Stimulated activated CD4-positive, alpha-beta T cell treated with anti-CD3 and anti-CD28 coated beads, Interleukin-1b, Interleukin-23, amount 100 ng/mL, for 24 hours (primary cell): ENCODE measurements at regions not wholly inside any gene's neighbourhood (a gene's known extent, or its start where the extent isn't known, plus 50 kb on each side); places are given as distances from the start of the nearest gene placed in this dataset.
"Not testable (repeated sequence)": the region's sequence is repeated elsewhere in the genome, so short reads cannot be mapped to it uniquely, and the experiment has no call there.

Source experiments
- DNase-seq, 4 experiments: peaks; one replicate each; pipeline ENCODE4 v3.0.0-alpha.2; 2020; ENCODE audit warnings: low read depth in 4 of 4, low spot score in 1 of 4

- DNase-seq, result not testable (repeated sequence)
These were observed 217.2 kb downstream of the SEC23IP start for GRCh38 chr10:120109725-120110124.

GRCh38 chr10:120110196-120110595 is 217.7 kb downstream of the SEC23IP start:
- no peak for DNase-seq

- DNase-seq, result no peak
These were observed 219.1 kb downstream of the SEC23IP start for GRCh38 chr10:120111628-120112027.

- no peak for DNase-seq
These were observed 220.3 kb downstream of the SEC23IP start for GRCh38 chr10:120112809-120113208.

GRCh38 chr10:120115959-120116358 is 223.4 kb downstream of the SEC23IP start:
- no peak for DNase-seq

GRCh38 chr10:120121768-120122167 is 229.2 kb downstream of the SEC23IP start:
- DNase-seq, result no peak

GRCh38 chr10:120131183-120131582 is 238.7 kb downstream of the SEC23IP start:
- no peak for DNase-seq

- DNase-seq, result no peak
These were observed 240.3 kb downstream of the SEC23IP start for GRCh38 chr10:120132811-120133210.

- DNase-seq, result no peak
These were observed 246.2 kb downstream of the SEC23IP start for GRCh38 chr10:120138689-120139088.

GRCh38 chr10:120145107-120145506 is 252.6 kb downstream of the SEC23IP start:
- no peak for DNase-seq

GRCh38 chr10:120156614-120157274 is 264.2 kb downstream of the SEC23IP start:
- DNase-seq, result no peak

- no peak for DNase-seq
These were observed 268.6 kb downstream of the SEC23IP start for GRCh38 chr10:120161111-120161510.

GRCh38 chr10:120162471-120162870 is 269.9 kb downstream of the SEC23IP start:
- no peak for DNase-seq

- DNase-seq, result no peak
These were observed 279.8 kb downstream of the SEC23IP start for GRCh38 chr10:120172356-120172755.

GRCh38 chr10:120174491-120174890 is 282.0 kb downstream of the SEC23IP start:
- DNase-seq, result no peak

- DNase-seq, result no peak
These were observed 279.7 kb upstream of the PLPP4 start for GRCh38 chr10:120177330-120177729.

- DNase-seq, result no peak
These were observed 276.9 kb upstream of the PLPP4 start for GRCh38 chr10:120180160-120180559.

GRCh38 chr10:120181154-120181553 is 275.9 kb upstream of the PLPP4 start:
- no peak for DNase-seq

GRCh38 chr10:120182431-120182830 is 274.6 kb upstream of the PLPP4 start:
- no peak for DNase-seq

- no peak for DNase-seq
These were observed 273.5 kb upstream of the PLPP4 start for GRCh38 chr10:120183546-120183945.

GRCh38 chr10:120184547-120185337 is 272.3 kb upstream of the PLPP4 start:
- no peak for DNase-seq

- no peak for DNase-seq
These were observed 270.5 kb upstream of the PLPP4 start for GRCh38 chr10:120186506-120186905.

GRCh38 chr10:120187168-120187567 is 269.9 kb upstream of the PLPP4 start:
- not testable (repeated sequence) for DNase-seq
